CD4-positive, alpha-beta T cell (primary cell): ENCODE measurements at regions not wholly inside any gene's neighbourhood (a gene's known extent, or its start where the extent isn't known, plus 50 kb on each side); places are given as distances from the start of the nearest gene placed in this dataset.

Experiments used
- ATAC-seq: fragments of 200-7000 bp; cut with Tn5 transposase; one replicate; pipeline ENCODE4 v1.10.0; 2022; ENCODE audit warnings: mild to moderate bottlenecking; ENCODE audit not compliant: poor library complexity
- CTCF ChIA-PET: fragments of 350-600 bp; sonication (Branson Sonifier 250); formaldehyde crosslinking; loops from one replicate; lab custom pipeline; 2021; ENCODE audit warnings: antibody characterized with exemption, inconsistent platforms; lab: Charles Lee
- POLR2A ChIA-PET: fragments of 350-600 bp; sonication (Branson Sonifier 250); formaldehyde crosslinking; loops from one replicate; lab custom pipeline; 2021; ENCODE audit warnings: antibody characterized with exemption, inconsistent platforms; lab: Charles Lee
- DNase-seq, 14 experiments: peaks; one replicate each; pipeline ENCODE4 v3.0.0-alpha.2; 2013 to 2020; ENCODE audit warnings: mixed read lengths in 2 of 14
- H3K27ac ChIP-seq, 2 donors: one replicate each; pipeline versions ENCODE4 v1.5.1 to v1.7.0; 2013; ENCODE audit warnings: low read length in 2 of 2, low read depth in 1 of 2, mild to moderate bottlenecking in 1 of 2
- H3K27me3 ChIP-seq, 2 experiments: 1 replicate in 1 of 2; 2 replicates in 1 of 2; pipeline versions ENCODE4 v1.6.1 to v1.7.0; 2013; ENCODE audit warnings: low read length in 2 of 2, control low read depth in 1 of 2, mild to moderate bottlenecking in 1 of 2, moderate library complexity in 1 of 2; ENCODE audit not compliant: insufficient read depth in 2 of 2, control insufficient read depth in 1 of 2
- H3K36me3 ChIP-seq: one replicate; pipeline ENCODE4 v1.6.1; 2013; ENCODE audit warnings: low read length, control low read depth; ENCODE audit not compliant: insufficient read depth
- H3K4me1 ChIP-seq: one replicate; pipeline ENCODE4 v1.6.1; 2013; ENCODE audit warnings: low read length, control low read depth; ENCODE audit not compliant: insufficient read depth
- H3K4me3 ChIP-seq: one replicate; pipeline ENCODE4 v1.5.1; 2013; ENCODE audit warnings: mild to moderate bottlenecking, low read length, moderate library complexity
- H3K9me3 ChIP-seq, 2 experiments: 1 replicate in 1 of 2; 2 replicates in 1 of 2; pipeline versions ENCODE4 v1.6.1 to v1.7.0; 2013; ENCODE audit warnings: low read length in 2 of 2, mild to moderate bottlenecking in 2 of 2, control low read depth in 1 of 2, moderate library complexity in 1 of 2; ENCODE audit not compliant: control insufficient read depth in 1 of 2, insufficient read depth in 1 of 2
- H3K27ac Mint-ChIP-seq: one replicate; pipeline ENCODE4 v1.8.0; 2020; ENCODE audit warnings: mixed read lengths
- H3K27me3 Mint-ChIP-seq: one replicate; pipeline ENCODE4 v1.8.0; 2021; ENCODE audit warnings: mixed read lengths
- H3K36me3 Mint-ChIP-seq: one replicate; pipeline ENCODE4 v1.8.0; 2021; ENCODE audit warnings: low read depth, mixed read lengths
- H3K4me1 Mint-ChIP-seq: one replicate; pipeline ENCODE4 v1.8.0; 2021; ENCODE audit warnings: low read depth, mixed read lengths
- H3K4me3 Mint-ChIP-seq: one replicate; pipeline ENCODE4 v1.8.0; 2020; ENCODE audit warnings: mild to moderate bottlenecking, mixed read lengths
- H3K9me3 Mint-ChIP-seq: one replicate; pipeline ENCODE4 v1.8.0; 2020; ENCODE audit warnings: mixed read lengths
- CTCF ChIP-seq: fragments of 200-600 bp; IDR thresholded peaks from one replicate; pipeline ENCODE4 v1.8.0; 2022; ENCODE audit warnings: antibody characterized with exemption, mild to moderate bottlenecking
- intact Hi-C, 2 experiments: fragments of 100-400 bp; cut with DNase I in 1 of 2; cut with micrococcal nuclease in 1 of 2; formaldehyde crosslinking; loops; one replicate each; pipeline versions ENCODE4 v1.15.1 to v1.9.0; 2023 to 2025; cut with DNase I, micrococcal nuclease

- peaks cover 21% of the 10 kb centered on the region for H3K4me1 Mint-ChIP-seq
- Histone ChIP-seq H3K36me3 (no peaks in the 10 kb centered on the region), H3K4me3 (no peak overlapping the region), H3K4me1 (peaks cover 12% of the 10 kb centered on the region), H3K27ac (no peak overlapping the region), H3K27me3 (no peaks in the 10 kb centered on the region), H3K9me3 (no peaks in the 10 kb centered on the region)
- no peaks in the 10 kb centered on the region for H3K27me3 Mint-ChIP-seq
- no peaks in the 10 kb centered on the region for H3K36me3 Mint-ChIP-seq
- intact Hi-C loops = loop anchor here in 1 of 2 experiments (1.0 kb wide), 1 partner anchor 949 kb away; no protein-coding TSS in a partner anchor
- H3K27ac Mint-ChIP-seq = no peak overlapping the region
- POLR2A ChIA-PET = no interaction called here
- CTCF ChIA-PET = no interaction called here
- no peak for ATAC-seq
- no peak overlapping the region for H3K4me3 Mint-ChIP-seq
- no peak for DNase-seq
- TF ChIP-seq CTCF = no peak
- no peaks in the 10 kb centered on the region for H3K9me3 Mint-ChIP-seq
Observed at GRCh38 chr3:71873093-71873611, 88.2 kb upstream of the PROK2 start.

- H3K27ac ChIP-seq = no peak overlapping the region
- peaks cover 12% of the 10 kb centered on the region for H3K4me1 ChIP-seq
- ChIA-PET POLR2A (no interaction called here), CTCF (no interaction called here)
- Mint-ChIP-seq H3K27me3 (no peaks in the 10 kb centered on the region), H3K9me3 (no peaks in the 10 kb centered on the region), H3K27ac (no peak overlapping the region), H3K36me3 (no peaks in the 10 kb centered on the region), H3K4me3 (peak overlapping the region; percentile 13), H3K4me1 (peaks cover 21% of the 10 kb centered on the region)
- no peaks in the 10 kb centered on the region for H3K9me3 ChIP-seq
- DNase-seq = no peak
- ATAC-seq = no peak
- intact Hi-C loops = no loop called here
- no peaks in the 10 kb centered on the region for H3K27me3 ChIP-seq
- TF ChIP-seq CTCF = no peak
- no peak overlapping the region for H3K4me3 ChIP-seq
- no peaks in the 10 kb centered on the region for H3K36me3 ChIP-seq
Observed at GRCh38 chr3:71872256-71872655, 87.3 kb upstream of the PROK2 start.

GRCh38 chr3:71870966-71871512, 86.1 kb upstream of the PROK2 start:
- H3K4me1 ChIP-seq = peaks cover 12% of the 10 kb centered on the region
- Mint-ChIP-seq H3K4me1 (peaks cover 21% of the 10 kb centered on the region), H3K27me3 (no peaks in the 10 kb centered on the region), H3K4me3 (no peak overlapping the region), H3K27ac (no peak overlapping the region), H3K9me3 (no peaks in the 10 kb centered on the region), H3K36me3 (no peaks in the 10 kb centered on the region)
- POLR2A ChIA-PET = no interaction called here
- TF ChIP-seq CTCF = no peak
- H3K4me3 ChIP-seq = no peak overlapping the region
- ATAC-seq (no peak), DNase-seq (no peak)
- no peaks in the 10 kb centered on the region for H3K27me3 ChIP-seq
- CTCF ChIA-PET = no interaction called here
- intact Hi-C loops = no loop called here
- H3K36me3 ChIP-seq = no peaks in the 10 kb centered on the region
- H3K27ac ChIP-seq = no peak overlapping the region
- no peaks in the 10 kb centered on the region for H3K9me3 ChIP-seq
